K562 (cell line): ENCODE measurements at regions not wholly inside any gene's neighbourhood (a gene's known extent, or its start where the extent isn't known, plus 50 kb on each side); places are given as distances from the start of the nearest gene placed in this dataset.
A peak's percentile ranks its signal among the peaks of the same experiment; 100 is the strongest.

ENCODE experiments used
- ATAC-seq: fragments of 200-7000 bp; cut with Tn5 transposase; 3 replicates; pipeline ENCODE4 v1.9.1; 2020; ENCODE audit warnings: moderate library complexity
- BruUV-seq: library from RNA; stranded (reverse); fragments of 400-500 nt; replicated peaks from 2 replicates; lab custom pipeline; 2021; lab: Mats Ljungman, UMichigan
- CTCF ChIA-PET: fragments of 300-600 bp; formaldehyde crosslinking; extraction: SDS; loops from one replicate; lab custom pipeline; 2021; ENCODE audit warnings: low intra/inter-chr PET ratio; lab: Yijun Ruan, JAX
- POLR2A ChIA-PET: fragments of 300-600, 350-650 bp; sonication (Branson Sonifier 250); formaldehyde crosslinking; extraction: SDS; loops from one replicate; lab custom pipeline; 2021; ENCODE audit warnings: antibody characterized with exemption, inconsistent platforms; lab: Yijun Ruan, JAX
- DNase-seq, 4 experiments: peaks; one replicate each; pipeline versions ENCODE4 v3.0.0 to v3.0.0-alpha.2; 2011 to 2018; ENCODE audit warnings: low spot score in 3 of 4, mixed read lengths in 3 of 4; ENCODE audit errors: extremely low read depth in 1 of 4
- FAIRE-seq: peaks from 2 replicates; lab custom pipeline; 2011; peaks lifted over from hg19 to GRCh38; lab: Jason Lieb, UNC
- H2AFZ ChIP-seq: 2 replicates; pipeline ENCODE4 v1.6.0; 2011; ENCODE audit warnings: low read depth, low read length, control low read depth, inconsistent platforms
- H3K27ac ChIP-seq: fragments of 200-600 bp; 3 replicates; pipeline ENCODE4 v1.8.0; 2011; ENCODE audit warnings: low read depth, mild to moderate bottlenecking, control low read depth, inconsistent platforms, low read length, moderate library complexity, mixed read lengths; ENCODE audit errors: extremely low read depth
- H3K27me3 ChIP-seq, 2 experiments: fragments of 300-600 bp in 1 of 2; 2 replicates in 1 of 2; 3 replicates in 1 of 2; pipeline versions ENCODE4 v1.6.0 to v1.8.0; 2011; ENCODE audit warnings: inconsistent platforms in 2 of 2, low read length in 2 of 2, mild to moderate bottlenecking in 1 of 2, mixed read lengths in 1 of 2, moderate library complexity in 1 of 2; ENCODE audit not compliant: control insufficient read depth in 2 of 2, insufficient read depth in 2 of 2
- H3K36me3 ChIP-seq: fragments of 300-600 bp; 3 replicates; pipeline ENCODE4 v1.8.0; 2011; ENCODE audit warnings: mild to moderate bottlenecking, low read length, inconsistent platforms; ENCODE audit not compliant: control insufficient read depth, insufficient read depth
- H3K4me1 ChIP-seq, 2 experiments: fragments of 200-600 bp in 1 of 2; replicated peaks in 1 of 2; 2 replicates in 1 of 2; 3 replicates in 1 of 2; pipeline versions ENCODE4 v1.5.1 to v1.8.0; 2011; ENCODE audit warnings: inconsistent platforms in 2 of 2, low read length in 2 of 2, mild to moderate bottlenecking in 1 of 2, mixed read lengths in 1 of 2, moderate library complexity in 1 of 2; ENCODE audit not compliant: control insufficient read depth in 2 of 2, insufficient read depth in 2 of 2
- H3K4me2 ChIP-seq: 2 replicates; pipeline ENCODE4 v1.6.1; 2011; ENCODE audit warnings: low read length, control low read depth, inconsistent platforms, mixed read lengths; ENCODE audit not compliant: insufficient read depth
- H3K4me3 ChIP-seq: fragments of 200-600 bp; sonication (generic), shearing (Covaris generic); 2 replicates; pipeline ENCODE4 v1.5.1; 2016; ENCODE audit warnings: control low read depth, inconsistent platforms
- H3K79me2 ChIP-seq: fragments of 200-600 bp; 3 replicates; pipeline ENCODE4 v1.8.0; 2011; ENCODE audit warnings: low read length, inconsistent platforms; ENCODE audit not compliant: control insufficient read depth, insufficient read depth
- H3K9ac ChIP-seq, 2 experiments: 2 replicates each; pipeline versions ENCODE4 v1.6.0 to v1.6.1; 2011; ENCODE audit warnings: low read depth in 2 of 2, low read length in 2 of 2, control low read depth in 1 of 2, inconsistent platforms in 1 of 2, mild to moderate bottlenecking in 1 of 2, mixed read lengths in 1 of 2; ENCODE audit not compliant: insufficient read depth in 1 of 2
- H3K9me1 ChIP-seq: one replicate; pipeline ENCODE4 v1.6.0; 2011; ENCODE audit warnings: inconsistent platforms, mild to moderate bottlenecking, low read length, moderate library complexity; ENCODE audit not compliant: control insufficient read depth, insufficient read depth
- H3K9me3 ChIP-seq: replicated peaks from 2 replicates; pipeline ENCODE4 v1.5.1; 2011; ENCODE audit warnings: low read depth, low read length, inconsistent platforms; ENCODE audit not compliant: control insufficient read depth, insufficient read depth
- H4K20me1 ChIP-seq: replicated peaks from 2 replicates; pipeline ENCODE4 v1.6.1; 2011; ENCODE audit warnings: low read length, inconsistent platforms, mixed read lengths; ENCODE audit not compliant: control insufficient read depth, insufficient read depth
- MAFK ChIP-seq: IDR thresholded peaks from 2 replicates; pipeline ENCODE4 v1.6.1; 2011; ENCODE audit warnings: low read length, improper control_type of control experiment
- RCOR1 ChIP-seq, 2 experiments: IDR thresholded peaks; 2 replicates each; pipeline ENCODE4 v1.6.1; 2012; ENCODE audit warnings: low read depth in 2 of 2, low read length in 2 of 2, borderline replicate concordance in 1 of 2, improper control_type of control experiment in 1 of 2
- SREBF2 ChIP-seq: sonication (generic); formaldehyde crosslinking; IDR thresholded peaks from 2 replicates; pipeline ENCODE4 v1.4.0; 2020; ENCODE audit warnings: mild to moderate bottlenecking, missing genetic modification reagents
- THAP7 ChIP-seq: fragments of 250-450 bp; sonication (Bioruptor Pico); IDR thresholded peaks from 2 replicates; pipeline ENCODE4 v1.5.0; 2021
- WGBS: fragments of 100-300 bp; shearing (Covaris generic); methylation state at CpG from one replicate; pipeline ENCODE4 v1.1.6; 2016; ENCODE audit warnings: low coverage, mixed read lengths; ENCODE audit not compliant: insufficient coverage; ENCODE audit errors: missing lambda C conversion rate; 5-methylcytosine and 5-hydroxymethylcytosine counted together
- in situ Hi-C: fragments of 300-500 bp; cut with MboI; formaldehyde crosslinking; loops from 4 replicates; pipeline ENCODE4 v1.15.0; 2018; ENCODE audit warnings: inconsistent platforms, mixed read lengths
- intact Hi-C: fragments of 100-400 bp; cut with micrococcal nuclease; formaldehyde crosslinking; loops from 2 replicates; pipeline ENCODE4 v1.14.2; 2022
- TF ChIP-seq, protein P1 (sequence below), 2 experiments: fragments of 450-650 bp in 1 of 2; sonication (generic) in 1 of 2; formaldehyde crosslinking; conservative IDR thresholded peaks; 2 replicates each; pipeline versions ENCODE4 v1.4.0 to v1.8.1; 2020 to 2022; ENCODE audit warnings: mild to moderate bottlenecking in 1 of 2, missing genetic modification reagents in 1 of 2
- TF ChIP-seq, protein P2 (sequence below): fragments of 250-450 bp; sonication (Bioruptor Pico); IDR thresholded peaks from 2 replicates; pipeline ENCODE4 v1.8.0; 2022; ENCODE audit warnings: inconsistent platforms
- TF ChIP-seq, protein P3 (sequence below), 2 experiments: fragments of 450-650 bp; IDR thresholded peaks; 2 replicates each; pipeline ENCODE4 v1.6.1; 2016; ENCODE audit warnings: mild to moderate bottlenecking in 2 of 2, borderline replicate concordance in 1 of 2, low read depth in 1 of 2, moderate library complexity in 1 of 2

DNA sequence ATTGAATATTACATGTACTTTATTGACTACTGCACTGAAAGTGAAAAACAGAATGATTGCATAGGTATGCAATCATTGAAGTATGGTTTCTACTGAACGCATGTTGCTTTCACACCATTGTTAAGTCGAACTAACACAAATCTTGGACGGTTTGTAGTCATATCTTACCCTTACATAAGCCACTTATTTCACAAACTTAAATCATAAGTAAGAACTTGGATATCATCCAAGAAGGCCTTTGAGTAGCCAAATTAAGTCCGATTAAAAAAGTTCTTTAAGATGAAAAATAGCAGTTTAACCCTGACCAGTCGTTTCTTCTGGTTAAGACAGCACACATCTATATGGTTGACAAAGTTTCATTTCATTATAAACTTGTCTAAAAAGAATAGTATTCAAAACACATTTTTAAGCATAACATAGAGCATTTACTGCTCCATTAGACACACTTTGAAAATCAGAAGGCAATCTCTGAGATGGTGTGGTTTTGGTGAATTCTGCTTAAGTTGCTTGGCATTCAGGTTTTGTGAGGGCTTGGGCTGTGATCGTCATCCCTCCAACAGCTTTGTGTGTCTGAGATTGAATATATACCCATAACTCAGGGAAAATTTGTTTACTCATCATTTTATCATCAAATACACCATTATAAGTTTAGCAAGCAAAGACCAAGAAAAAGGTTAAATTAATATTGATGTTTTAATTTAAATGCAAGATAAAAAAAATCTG lies 92.2 kb downstream of the NFKBIZ start:
- no peaks in the 10 kb centered on the region for H4K20me1 ChIP-seq
- no peak overlapping the region for H3K4me2 ChIP-seq
- H3K4me3 ChIP-seq, result no peak overlapping the region
- DNase-seq (no peak), ATAC-seq (no peak), FAIRE-seq (no peak)
- no peak overlapping the region for H3K9ac ChIP-seq
- intact Hi-C loops (no loop called here), in situ Hi-C loops (no loop called here)
- ChIA-PET POLR2A (interaction anchor here (0.5 kb wide), 1 partner anchor 91 kb away, joined by 3 read pairs; no protein-coding TSS in a partner anchor), CTCF (no interaction called here)
- 28% methylated on average over 6 of the region's 6 CpGs for WGBS
- H3K27ac ChIP-seq, result no peak overlapping the region
- H3K79me2 ChIP-seq, result no peaks in the 10 kb centered on the region
- no peaks in the 10 kb centered on the region for H3K9me3 ChIP-seq
- H3K36me3 ChIP-seq, result no peaks in the 10 kb centered on the region
- H3K4me1 ChIP-seq, result peaks cover 0 to 30% of the 10 kb centered on the region in 2 experiments; a peak in 4 of 5 replicates
- H2AFZ ChIP-seq, result peak overlapping the region; percentile 86; the same call in 1 of the 2 replicates
- H3K27me3 ChIP-seq, result no peaks in the 10 kb centered on the region
- no peaks in the 10 kb centered on the region for H3K9me1 ChIP-seq
- no TSS peak for BruUV-seq
- TF ChIP-seq, protein P1, sequence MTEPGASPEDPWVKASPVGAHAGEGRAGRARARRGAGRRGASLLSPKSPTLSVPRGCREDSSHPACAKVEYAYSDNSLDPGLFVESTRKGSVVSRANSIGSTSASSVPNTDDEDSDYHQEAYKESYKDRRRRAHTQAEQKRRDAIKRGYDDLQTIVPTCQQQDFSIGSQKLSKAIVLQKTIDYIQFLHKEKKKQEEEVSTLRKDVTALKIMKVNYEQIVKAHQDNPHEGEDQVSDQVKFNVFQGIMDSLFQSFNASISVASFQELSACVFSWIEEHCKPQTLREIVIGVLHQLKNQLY (CRISPR knock-in tag; conservative IDR thresholded peaks at IDR 0.05), result no peak
- peak; percentile 55 for TF ChIP-seq MAFK
- TF ChIP-seq, protein P2, sequence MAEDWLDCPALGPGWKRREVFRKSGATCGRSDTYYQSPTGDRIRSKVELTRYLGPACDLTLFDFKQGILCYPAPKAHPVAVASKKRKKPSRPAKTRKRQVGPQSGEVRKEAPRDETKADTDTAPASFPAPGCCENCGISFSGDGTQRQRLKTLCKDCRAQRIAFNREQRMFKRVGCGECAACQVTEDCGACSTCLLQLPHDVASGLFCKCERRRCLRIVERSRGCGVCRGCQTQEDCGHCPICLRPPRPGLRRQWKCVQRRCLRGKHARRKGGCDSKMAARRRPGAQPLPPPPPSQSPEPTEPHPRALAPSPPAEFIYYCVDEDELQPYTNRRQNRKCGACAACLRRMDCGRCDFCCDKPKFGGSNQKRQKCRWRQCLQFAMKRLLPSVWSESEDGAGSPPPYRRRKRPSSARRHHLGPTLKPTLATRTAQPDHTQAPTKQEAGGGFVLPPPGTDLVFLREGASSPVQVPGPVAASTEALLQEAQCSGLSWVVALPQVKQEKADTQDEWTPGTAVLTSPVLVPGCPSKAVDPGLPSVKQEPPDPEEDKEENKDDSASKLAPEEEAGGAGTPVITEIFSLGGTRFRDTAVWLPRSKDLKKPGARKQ (CRISPR knock-in tag), result no peak
- TF ChIP-seq, protein P3, sequence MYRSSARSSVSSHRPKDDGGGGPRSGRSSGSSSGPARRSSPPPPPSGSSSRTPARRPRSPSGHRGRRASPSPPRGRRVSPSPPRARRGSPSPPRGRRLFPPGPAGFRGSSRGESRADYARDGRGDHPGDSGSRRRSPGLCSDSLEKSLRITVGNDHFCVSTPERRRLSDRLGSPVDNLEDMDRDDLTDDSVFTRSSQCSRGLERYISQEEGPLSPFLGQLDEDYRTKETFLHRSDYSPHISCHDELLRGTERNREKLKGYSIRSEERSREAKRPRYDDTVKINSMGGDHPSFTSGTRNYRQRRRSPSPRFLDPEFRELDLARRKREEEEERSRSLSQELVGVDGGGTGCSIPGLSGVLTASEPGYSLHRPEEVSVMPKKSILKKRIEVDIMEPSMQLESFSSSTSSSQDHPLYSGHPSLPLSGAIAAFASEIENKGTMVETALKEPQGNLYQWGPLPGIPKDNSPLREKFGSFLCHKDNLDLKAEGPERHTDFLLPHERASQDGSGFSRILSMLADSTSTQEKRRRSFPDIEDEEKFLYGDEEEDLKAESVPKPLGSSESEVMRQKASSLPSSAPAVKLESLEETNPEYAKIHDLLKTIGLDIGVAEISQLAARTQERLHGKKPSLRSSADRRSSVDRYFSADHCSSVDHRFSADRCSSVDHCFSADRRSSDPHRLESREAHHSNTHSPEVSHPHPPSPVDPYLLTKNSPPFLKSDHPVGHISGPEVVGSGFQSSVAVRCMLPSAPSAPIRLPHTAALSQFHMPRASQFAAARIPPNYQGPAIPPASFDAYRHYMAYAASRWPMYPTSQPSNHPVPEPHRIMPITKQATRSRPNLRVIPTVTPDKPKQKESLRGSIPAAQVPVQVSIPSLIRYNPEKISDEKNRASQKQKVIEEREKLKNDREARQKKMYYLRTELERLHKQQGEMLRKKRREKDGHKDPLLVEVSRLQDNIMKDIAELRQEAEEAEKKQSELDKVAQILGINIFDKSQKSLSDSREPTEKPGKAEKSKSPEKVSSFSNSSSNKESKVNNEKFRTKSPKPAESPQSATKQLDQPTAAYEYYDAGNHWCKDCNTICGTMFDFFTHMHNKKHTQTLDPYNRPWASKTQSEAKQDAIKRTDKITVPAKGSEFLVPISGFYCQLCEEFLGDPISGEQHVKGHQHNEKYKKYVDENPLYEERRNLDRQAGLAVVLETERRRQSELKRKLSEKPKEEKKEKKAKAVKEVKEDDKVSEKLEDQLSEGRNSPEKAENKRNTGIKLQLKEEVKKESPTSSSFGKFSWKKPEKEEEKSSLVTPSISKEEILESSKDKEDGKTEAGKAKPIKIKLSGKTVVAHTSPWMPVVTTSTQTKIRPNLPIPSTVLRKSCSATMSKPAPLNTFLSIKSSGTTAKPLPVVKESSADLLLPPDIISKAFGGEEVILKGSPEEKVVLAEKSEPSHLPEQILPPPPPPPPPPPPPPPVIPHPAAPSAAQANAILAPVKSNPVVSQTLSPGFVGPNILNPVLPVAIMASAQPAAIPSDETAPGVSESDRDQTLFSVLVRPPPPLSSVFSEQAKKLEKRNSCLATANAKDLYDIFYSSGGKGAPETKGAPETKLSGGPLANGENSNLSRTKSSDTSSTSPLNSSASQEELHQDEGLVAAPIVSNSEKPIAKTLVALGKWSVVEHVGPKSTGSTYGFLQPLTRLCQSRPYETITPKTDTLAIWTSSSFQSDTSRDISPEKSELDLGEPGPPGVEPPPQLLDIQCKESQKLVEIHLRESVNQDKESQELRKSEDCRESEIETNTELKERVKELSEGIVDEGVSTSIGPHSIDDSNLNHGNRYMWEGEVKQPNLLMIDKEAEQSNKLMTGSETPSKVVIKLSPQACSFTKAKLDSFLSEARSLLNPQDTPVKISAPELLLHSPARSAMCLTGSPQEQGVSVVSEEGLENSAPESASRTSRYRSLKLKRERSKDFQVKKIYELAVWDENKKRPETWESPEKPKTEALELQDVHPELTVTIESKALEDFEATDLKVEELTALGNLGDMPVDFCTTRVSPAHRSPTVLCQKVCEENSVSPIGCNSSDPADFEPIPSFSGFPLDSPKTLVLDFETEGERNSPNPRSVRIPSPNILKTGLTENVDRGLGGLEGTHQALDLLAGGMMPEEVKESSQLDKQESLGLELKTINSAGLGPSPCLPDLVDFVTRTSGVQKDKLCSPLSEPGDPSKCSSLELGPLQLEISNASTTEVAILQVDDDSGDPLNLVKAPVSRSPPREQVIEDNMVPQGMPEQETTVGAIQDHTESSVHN (IDR thresholded peaks at IDR 0.05; ENCODE audit: borderline replicate concordance in 1 of 2, low read depth in 1 of 2), result no peak
- TF ChIP-seq THAP7 (CRISPR knock-in tag), result no peak
- TF ChIP-seq RCOR1 (IDR thresholded peaks at IDR 0.05; ENCODE audit: borderline replicate concordance in 1 of 2, low read depth in 2 of 2, low read length in 2 of 2), result no peak
- TF ChIP-seq SREBF2 (CRISPR knock-in tag), result no peak
